Activated B cell treated with CpG ODN at 0.5 μM for 24 hours (primary cell): ENCODE measurements at regions not wholly inside any gene's neighbourhood (a gene's known extent, or its start where the extent isn't known, plus 50 kb on each side); places are given as distances from the start of the nearest gene placed in this dataset.

ENCODE experiments used
- ATAC-seq: fragments of 200-7000 bp; cut with Tn5 transposase; one replicate; pipeline ENCODE4 v1.10.0; 2021; ENCODE audit warnings: low read depth, mild to moderate bottlenecking, moderate library complexity
- CTCF ChIA-PET: fragments of 350-600 bp; sonication (Branson Sonifier 250); formaldehyde crosslinking; loops from one replicate; lab custom pipeline; 2021; ENCODE audit warnings: antibody characterized with exemption; lab: Charles Lee
- POLR2A ChIA-PET: fragments of 350-600 bp; sonication (Branson Sonifier 250); formaldehyde crosslinking; loops from one replicate; lab custom pipeline; 2021; ENCODE audit warnings: antibody characterized with exemption; lab: Charles Lee
- DNase-seq: peaks from one replicate; pipeline ENCODE4 v3.0.0; 2022
- H3K27ac Mint-ChIP-seq: one replicate; pipeline ENCODE4 v1.8.0; 2020; ENCODE audit warnings: mixed read lengths
- H3K27me3 Mint-ChIP-seq: one replicate; pipeline ENCODE4 v1.8.0; 2021; ENCODE audit warnings: mixed read lengths
- H3K36me3 Mint-ChIP-seq: one replicate; pipeline ENCODE4 v1.8.0; 2021; ENCODE audit warnings: low read depth, mixed read lengths
- H3K4me1 Mint-ChIP-seq: one replicate; pipeline ENCODE4 v1.8.0; 2021; ENCODE audit warnings: mixed read lengths
- H3K4me3 Mint-ChIP-seq: one replicate; pipeline ENCODE4 v1.8.0; 2020; ENCODE audit warnings: mild to moderate bottlenecking, mixed read lengths
- H3K9me3 Mint-ChIP-seq: one replicate; pipeline ENCODE4 v1.8.0; 2020; ENCODE audit warnings: mixed read lengths
- intact Hi-C: fragments of 100-400 bp; cut with micrococcal nuclease; formaldehyde crosslinking; loops from one replicate; pipeline ENCODE4 v1.15.1; 2024
- TF ChIP-seq, protein P1 (sequence below): fragments of 200-600 bp; IDR thresholded peaks from one replicate; pipeline ENCODE4 v1.8.0; 2022; ENCODE audit warnings: antibody characterized with exemption, mild to moderate bottlenecking

DNA sequence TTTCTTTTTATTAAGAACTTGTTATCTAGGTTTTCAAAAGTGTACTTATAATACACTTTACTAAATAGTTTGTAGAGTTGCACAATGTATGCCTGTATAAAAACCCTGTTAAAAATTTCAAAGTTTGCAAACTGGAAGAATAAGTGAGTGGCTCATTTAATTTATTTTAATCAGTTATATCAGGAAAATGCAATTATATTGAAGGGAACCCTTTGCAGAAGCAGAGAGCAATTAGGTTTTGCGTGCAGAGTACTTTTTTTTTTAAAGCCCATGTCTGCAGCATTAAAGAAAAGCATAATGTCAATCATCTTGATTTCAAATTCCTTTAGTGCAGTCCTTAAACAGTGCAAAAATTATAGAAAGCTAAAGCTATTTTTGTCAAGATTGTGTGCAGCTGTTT lies 271.3 kb upstream of the LDB2 start:
- ChIA-PET CTCF (no interaction called here), POLR2A (no interaction called here)
- TF ChIP-seq, protein P1, sequence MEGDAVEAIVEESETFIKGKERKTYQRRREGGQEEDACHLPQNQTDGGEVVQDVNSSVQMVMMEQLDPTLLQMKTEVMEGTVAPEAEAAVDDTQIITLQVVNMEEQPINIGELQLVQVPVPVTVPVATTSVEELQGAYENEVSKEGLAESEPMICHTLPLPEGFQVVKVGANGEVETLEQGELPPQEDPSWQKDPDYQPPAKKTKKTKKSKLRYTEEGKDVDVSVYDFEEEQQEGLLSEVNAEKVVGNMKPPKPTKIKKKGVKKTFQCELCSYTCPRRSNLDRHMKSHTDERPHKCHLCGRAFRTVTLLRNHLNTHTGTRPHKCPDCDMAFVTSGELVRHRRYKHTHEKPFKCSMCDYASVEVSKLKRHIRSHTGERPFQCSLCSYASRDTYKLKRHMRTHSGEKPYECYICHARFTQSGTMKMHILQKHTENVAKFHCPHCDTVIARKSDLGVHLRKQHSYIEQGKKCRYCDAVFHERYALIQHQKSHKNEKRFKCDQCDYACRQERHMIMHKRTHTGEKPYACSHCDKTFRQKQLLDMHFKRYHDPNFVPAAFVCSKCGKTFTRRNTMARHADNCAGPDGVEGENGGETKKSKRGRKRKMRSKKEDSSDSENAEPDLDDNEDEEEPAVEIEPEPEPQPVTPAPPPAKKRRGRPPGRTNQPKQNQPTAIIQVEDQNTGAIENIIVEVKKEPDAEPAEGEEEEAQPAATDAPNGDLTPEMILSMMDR = no peak
- Mint-ChIP-seq H3K36me3 (no peaks in the 10 kb centered on the region), H3K4me3 (no peak overlapping the region), H3K9me3 (no peaks in the 10 kb centered on the region), H3K27me3 (no peaks in the 10 kb centered on the region), H3K27ac (no peak overlapping the region), H3K4me1 (no peaks in the 10 kb centered on the region)
- DNase-seq = no peak
- ATAC-seq = no peak
- intact Hi-C loops = no loop called here

DNA sequence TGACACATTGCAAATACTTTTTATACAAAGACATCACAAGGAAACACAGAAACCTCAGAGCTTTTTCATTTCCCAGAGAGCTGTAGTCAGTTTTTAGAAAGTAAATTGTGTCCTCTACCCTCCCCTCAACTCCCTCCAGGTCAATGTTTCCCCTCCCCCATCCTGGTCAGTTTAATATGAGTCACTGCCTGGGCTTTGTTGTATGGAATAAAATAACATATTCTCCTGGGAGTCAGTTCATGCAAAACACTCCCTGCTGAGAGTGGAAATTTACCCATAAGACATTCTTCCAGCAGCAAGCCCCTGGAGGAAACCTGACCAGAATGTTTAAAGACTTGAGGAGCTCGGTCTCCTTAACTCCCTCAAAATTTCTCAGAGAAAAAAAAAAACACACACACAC lies 270.1 kb upstream of the LDB2 start:
- POLR2A ChIA-PET = no interaction called here
- no peak overlapping the region for H3K27ac Mint-ChIP-seq
- H3K36me3 Mint-ChIP-seq = no peaks in the 10 kb centered on the region
- ATAC-seq (no peak), DNase-seq (no peak)
- intact Hi-C loops = no loop called here
- CTCF ChIA-PET = no interaction called here
- H3K4me3 Mint-ChIP-seq = no peak overlapping the region
- no peaks in the 10 kb centered on the region for H3K9me3 Mint-ChIP-seq
- H3K4me1 Mint-ChIP-seq = no peaks in the 10 kb centered on the region
- no peaks in the 10 kb centered on the region for H3K27me3 Mint-ChIP-seq
- TF ChIP-seq, protein P1 = no peak

DNA sequence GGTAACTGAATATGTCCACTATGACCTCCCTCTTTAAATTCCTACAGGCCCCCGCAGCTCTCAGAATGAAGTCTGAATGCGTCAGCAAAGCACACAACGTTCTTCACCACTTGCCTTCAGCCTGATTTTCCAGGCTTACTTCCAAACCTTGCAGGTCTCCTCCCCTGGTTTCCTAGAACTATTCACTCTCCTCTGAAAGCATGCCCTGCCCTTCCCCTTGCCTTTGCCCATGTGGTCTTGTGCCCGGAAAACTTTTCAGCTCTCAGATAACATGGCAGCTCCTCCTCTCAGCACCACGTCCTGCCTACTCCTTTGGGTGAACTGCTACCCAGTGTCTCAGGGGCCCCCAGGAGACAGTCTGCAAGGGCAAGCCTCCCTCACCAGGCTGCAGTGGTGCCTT lies 268.5 kb upstream of the LDB2 start:
- POLR2A ChIA-PET = no interaction called here

DNA sequence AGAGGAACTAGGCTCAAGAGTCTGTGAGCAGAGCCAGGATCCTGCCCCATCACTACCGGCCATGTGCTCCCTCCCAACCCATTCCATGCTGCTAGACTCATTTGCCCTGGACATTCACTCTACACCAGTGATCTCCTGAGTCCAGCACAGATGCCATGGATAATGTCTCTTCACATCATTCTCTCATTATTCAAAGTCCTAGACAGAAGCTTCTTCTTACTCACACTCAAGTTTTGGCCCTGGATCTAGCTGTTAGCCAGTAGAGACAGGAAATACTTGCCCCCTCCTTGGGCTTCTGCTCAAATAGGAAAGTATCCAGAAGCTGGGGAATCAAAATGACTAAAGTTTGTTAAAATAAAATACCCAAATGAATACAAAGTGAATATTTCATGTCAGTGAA lies 266.8 kb upstream of the LDB2 start:
- no peak for ATAC-seq
- Mint-ChIP-seq H3K27ac (no peak overlapping the region), H3K36me3 (no peaks in the 10 kb centered on the region), H3K9me3 (peaks cover 2% of the 10 kb centered on the region), H3K4me3 (no peak overlapping the region), H3K27me3 (no peaks in the 10 kb centered on the region), H3K4me1 (no peaks in the 10 kb centered on the region)
- CTCF ChIA-PET = no interaction called here
- POLR2A ChIA-PET = no interaction called here
- TF ChIP-seq, protein P1 = no peak
- intact Hi-C loops = no loop called here
- DNase-seq = no peak

More for the DNA sequence above, 268.5 kb upstream of the LDB2 start:
- H3K27me3 Mint-ChIP-seq = no peaks in the 10 kb centered on the region
- CTCF ChIA-PET = no interaction called here
- no peaks in the 10 kb centered on the region for H3K9me3 Mint-ChIP-seq
- no peak for DNase-seq
- H3K27ac Mint-ChIP-seq = no peak overlapping the region
- no peaks in the 10 kb centered on the region for H3K36me3 Mint-ChIP-seq
- H3K4me1 Mint-ChIP-seq = no peaks in the 10 kb centered on the region
- no peak for ATAC-seq
- TF ChIP-seq, protein P1 = no peak
- H3K4me3 Mint-ChIP-seq = no peak overlapping the region
- intact Hi-C loops = no loop called here

DNA sequence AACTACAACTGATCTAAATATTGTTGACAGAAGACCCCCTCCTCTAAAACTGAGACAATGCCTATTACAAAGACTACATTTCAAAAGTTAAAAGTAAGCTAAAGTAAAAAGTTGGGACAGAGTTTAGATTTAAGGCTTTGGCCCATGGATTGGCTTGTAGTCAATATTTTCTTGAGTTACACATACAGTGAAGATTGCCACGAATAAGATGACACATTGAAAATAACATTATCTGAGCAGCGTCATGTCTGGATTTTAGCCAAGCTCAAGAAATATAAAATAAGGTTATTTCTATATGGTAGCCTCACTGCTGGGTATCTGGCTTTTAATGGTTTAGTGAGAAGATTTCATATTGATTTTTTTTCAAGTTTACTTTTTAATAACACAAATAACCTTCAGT lies 266.2 kb upstream of the LDB2 start:
- ATAC-seq = no peak
- ChIA-PET CTCF (interaction anchor here (0.7 kb wide), 1 partner anchor 472 kb away, joined by 3 read pairs; no protein-coding TSS in a partner anchor), POLR2A (no interaction called here)
- intact Hi-C loops = no loop called here
- Mint-ChIP-seq H3K4me3 (no peak overlapping the region), H3K9me3 (peaks cover 2% of the 10 kb centered on the region), H3K27ac (no peak overlapping the region), H3K36me3 (no peaks in the 10 kb centered on the region), H3K4me1 (no peaks in the 10 kb centered on the region), H3K27me3 (no peaks in the 10 kb centered on the region)
- TF ChIP-seq, protein P1 = no peak
- DNase-seq = no peak
